HepG2 (cell line): ENCODE measurements at regions not wholly inside any gene's neighbourhood (a gene's known extent, or its start where the extent isn't known, plus 50 kb on each side); places are given as distances from the start of the nearest gene placed in this dataset.

ENCODE experiments used
- BHLHE40 ChIP-seq: IDR thresholded peaks from 2 replicates; pipeline ENCODE4 v1.6.1; 2011; ENCODE audit warnings: low read length, improper control_type of control experiment
- POLR2AphosphoS5 ChIP-seq: IDR thresholded peaks from 2 replicates; pipeline ENCODE4 v1.6.1; 2012; ENCODE audit warnings: low read depth, low read length

GRCh38 chr10:8163824-8164223 lies 109.3 kb downstream of the GATA3 start:
- no peak for TF ChIP-seq BHLHE40
- TF ChIP-seq POLR2AphosphoS5: no peak
